ENCODE measurements at regions not wholly inside any gene's neighbourhood (a gene's known extent, or its start where the extent isn't known, plus 50 kb on each side); places are given as distances from the start of the nearest gene placed in this dataset.
"Not testable (repeated sequence)": the region's sequence is repeated elsewhere in the genome, so short reads cannot be mapped to it uniquely, and the experiment has no call there.

DNA sequence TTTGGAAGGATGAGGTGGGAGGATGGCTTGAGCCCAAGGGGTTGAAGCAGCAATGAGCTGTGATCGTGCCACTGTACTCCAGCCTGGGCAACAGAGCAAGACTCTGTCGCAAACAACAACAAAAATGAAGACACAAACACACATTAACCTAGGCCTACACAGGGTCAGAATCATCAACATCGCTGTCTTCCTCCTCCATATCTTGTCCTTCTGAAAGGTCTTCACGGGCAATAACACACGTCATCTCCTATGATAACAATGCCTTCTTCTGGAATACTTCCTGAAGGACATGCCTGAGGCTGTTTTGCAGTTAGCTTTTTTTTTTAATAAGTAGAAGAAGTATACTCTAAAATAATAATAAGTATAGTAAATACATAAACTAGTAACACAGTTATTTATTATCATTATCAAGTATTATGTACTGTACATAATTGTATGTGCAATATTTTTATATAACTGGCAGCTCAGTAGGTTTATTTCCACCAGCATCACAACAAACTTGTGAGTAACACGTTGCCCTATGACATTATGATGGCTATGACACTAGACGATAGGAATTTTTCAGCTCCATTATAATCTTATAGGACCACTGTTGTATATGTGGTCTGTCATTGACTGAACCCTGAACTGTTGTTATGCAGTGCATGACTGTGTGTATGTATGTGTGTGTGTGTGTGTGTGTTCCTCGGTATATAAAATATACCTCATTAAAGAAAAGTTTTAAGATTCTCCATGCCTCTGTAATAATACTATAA is 69.2 kb upstream of the MAML3 start:
- Mint-ChIP-seq H3K9me3 (ENCODE audit: low read depth) (no peaks in the 10 kb centered on the region), H3K4me1 (ENCODE audit: low read depth) (no peaks in the 10 kb centered on the region), H3K36me3 (ENCODE audit: low read depth) (no peaks in the 10 kb centered on the region), H3K4me3 (ENCODE audit: unreplicated experiment) (no peak overlapping the region), H3K27me3 (ENCODE audit: low read depth) (no peaks in the 10 kb centered on the region), H3K27ac (ENCODE audit: unreplicated experiment) (no peak overlapping the region)
- DNase-seq (ENCODE audit: low spot score), result no peak
- TF ChIP-seq, protein P1, sequence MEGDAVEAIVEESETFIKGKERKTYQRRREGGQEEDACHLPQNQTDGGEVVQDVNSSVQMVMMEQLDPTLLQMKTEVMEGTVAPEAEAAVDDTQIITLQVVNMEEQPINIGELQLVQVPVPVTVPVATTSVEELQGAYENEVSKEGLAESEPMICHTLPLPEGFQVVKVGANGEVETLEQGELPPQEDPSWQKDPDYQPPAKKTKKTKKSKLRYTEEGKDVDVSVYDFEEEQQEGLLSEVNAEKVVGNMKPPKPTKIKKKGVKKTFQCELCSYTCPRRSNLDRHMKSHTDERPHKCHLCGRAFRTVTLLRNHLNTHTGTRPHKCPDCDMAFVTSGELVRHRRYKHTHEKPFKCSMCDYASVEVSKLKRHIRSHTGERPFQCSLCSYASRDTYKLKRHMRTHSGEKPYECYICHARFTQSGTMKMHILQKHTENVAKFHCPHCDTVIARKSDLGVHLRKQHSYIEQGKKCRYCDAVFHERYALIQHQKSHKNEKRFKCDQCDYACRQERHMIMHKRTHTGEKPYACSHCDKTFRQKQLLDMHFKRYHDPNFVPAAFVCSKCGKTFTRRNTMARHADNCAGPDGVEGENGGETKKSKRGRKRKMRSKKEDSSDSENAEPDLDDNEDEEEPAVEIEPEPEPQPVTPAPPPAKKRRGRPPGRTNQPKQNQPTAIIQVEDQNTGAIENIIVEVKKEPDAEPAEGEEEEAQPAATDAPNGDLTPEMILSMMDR (IDR thresholded peaks at IDR 0.05), result no peak

DNA sequence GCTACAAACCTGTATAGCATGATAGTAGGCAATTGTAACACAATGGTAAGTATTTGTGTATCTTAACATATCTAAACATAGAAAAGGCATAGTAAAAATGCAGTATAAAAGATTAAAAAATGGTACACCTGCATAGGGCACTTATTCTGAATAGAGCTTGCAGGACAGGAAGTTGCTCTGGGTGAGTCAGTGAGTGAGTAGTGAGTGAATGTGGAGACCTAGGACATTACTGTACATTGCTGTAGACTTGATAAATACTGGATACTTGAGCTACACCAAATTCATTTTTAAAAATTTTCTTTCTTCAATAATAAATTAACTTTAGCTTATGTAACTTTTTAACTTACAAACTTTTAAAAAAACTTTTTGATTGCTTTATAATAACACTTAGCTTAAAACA is 68.2 kb upstream of the MAML3 start:
- Mint-ChIP-seq H3K4me1 (ENCODE audit: low read depth) (no peaks in the 10 kb centered on the region), H3K9me3 (ENCODE audit: low read depth) (no peaks in the 10 kb centered on the region), H3K27ac (ENCODE audit: unreplicated experiment) (no peak overlapping the region), H3K36me3 (ENCODE audit: low read depth) (no peaks in the 10 kb centered on the region), H3K27me3 (ENCODE audit: low read depth) (no peaks in the 10 kb centered on the region), H3K4me3 (ENCODE audit: unreplicated experiment) (no peak overlapping the region)
- TF ChIP-seq, protein P1 (IDR thresholded peaks at IDR 0.05), result no peak
- DNase-seq (ENCODE audit: low spot score), result no peak

DNA sequence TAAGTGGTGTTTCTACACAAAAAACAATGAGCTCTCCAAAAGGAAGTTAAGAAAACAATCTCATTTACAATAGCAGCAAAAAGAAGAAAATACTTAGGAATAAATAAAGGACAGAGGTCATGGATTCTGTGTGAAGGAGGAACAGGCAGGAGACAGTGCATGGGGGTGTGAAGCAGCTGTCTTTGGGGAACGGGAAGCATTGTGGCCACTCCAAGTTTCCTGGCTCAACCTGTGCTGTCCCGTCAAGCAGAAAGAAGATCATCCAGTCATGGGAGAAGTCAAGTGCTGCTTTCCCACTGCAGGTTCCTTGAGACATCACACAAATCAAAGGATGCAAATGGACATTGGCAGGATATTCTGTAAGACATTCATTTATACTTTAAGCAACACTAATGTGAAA is 66.1 kb upstream of the MAML3 start:
- H3K27ac Mint-ChIP-seq (ENCODE audit: unreplicated experiment), result no peak overlapping the region
- DNase-seq (ENCODE audit: low spot score), result no peak
- H3K9me3 Mint-ChIP-seq (ENCODE audit: low read depth), result no peaks in the 10 kb centered on the region
- H3K4me1 Mint-ChIP-seq (ENCODE audit: low read depth), result no peaks in the 10 kb centered on the region
- H3K4me3 Mint-ChIP-seq (ENCODE audit: unreplicated experiment), result no peak overlapping the region
- TF ChIP-seq, protein P1 (IDR thresholded peaks at IDR 0.05), result no peak
- no peaks in the 10 kb centered on the region for H3K36me3 Mint-ChIP-seq (ENCODE audit: low read depth)
- H3K27me3 Mint-ChIP-seq (ENCODE audit: low read depth), result peaks cover 1% of the 10 kb centered on the region

DNA sequence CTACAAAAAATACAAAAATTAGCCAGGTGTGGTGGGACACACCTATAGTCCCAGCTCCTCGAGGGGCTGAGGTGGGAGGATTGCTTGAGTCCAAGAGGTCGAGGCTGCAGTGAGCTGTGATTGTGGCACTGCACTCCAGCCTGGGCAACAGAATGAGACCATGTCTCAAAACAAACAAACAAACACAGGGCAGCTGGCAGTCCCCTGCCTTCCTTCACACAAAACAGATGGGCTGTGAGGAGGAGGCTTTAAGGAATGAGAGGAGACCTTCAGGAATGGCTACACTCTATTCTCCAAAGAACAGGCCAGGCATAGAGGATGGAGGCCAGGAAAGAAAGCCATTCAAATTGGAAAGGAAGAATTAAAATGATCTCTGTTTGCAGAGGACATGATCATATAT is 65.6 kb upstream of the MAML3 start:
- TF ChIP-seq, protein P1 (IDR thresholded peaks at IDR 0.05), result no peak
- no peaks in the 10 kb centered on the region for H3K9me3 Mint-ChIP-seq (ENCODE audit: low read depth)
- H3K4me3 Mint-ChIP-seq (ENCODE audit: unreplicated experiment), result no peak overlapping the region
- H3K27ac Mint-ChIP-seq (ENCODE audit: unreplicated experiment), result no peak overlapping the region
- no peaks in the 10 kb centered on the region for H3K4me1 Mint-ChIP-seq (ENCODE audit: low read depth)
- no peaks in the 10 kb centered on the region for H3K36me3 Mint-ChIP-seq (ENCODE audit: low read depth)
- H3K27me3 Mint-ChIP-seq (ENCODE audit: low read depth), result peaks cover 2% of the 10 kb centered on the region
- DNase-seq (ENCODE audit: low spot score), result no peak

DNA sequence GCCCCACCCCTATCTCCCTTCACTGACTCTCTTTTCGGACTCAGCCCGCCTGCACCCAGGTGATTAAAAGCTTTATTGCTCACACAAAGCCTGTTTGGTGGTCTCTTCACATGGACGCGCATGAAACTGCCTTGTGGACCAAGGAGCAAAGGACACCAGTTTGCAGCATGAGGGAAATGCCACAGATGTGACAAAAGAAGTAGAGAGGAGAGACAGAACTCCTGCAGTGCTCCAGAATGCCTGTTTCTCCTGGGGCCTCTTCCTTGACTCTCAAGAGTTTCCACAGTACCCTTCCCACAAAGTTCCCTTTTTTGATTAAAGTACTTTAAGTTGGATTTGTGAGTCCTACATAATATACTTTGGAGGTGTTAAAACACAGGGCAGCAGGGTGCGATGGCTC is 65.1 kb upstream of the MAML3 start:
- not testable (repeated sequence) for H3K27ac Mint-ChIP-seq (ENCODE audit: unreplicated experiment); H3K4me1 Mint-ChIP-seq (ENCODE audit: low read depth); H3K36me3 Mint-ChIP-seq (ENCODE audit: low read depth); H3K27me3 Mint-ChIP-seq (ENCODE audit: low read depth); H3K9me3 Mint-ChIP-seq (ENCODE audit: low read depth); H3K4me3 Mint-ChIP-seq (ENCODE audit: unreplicated experiment); DNase-seq (ENCODE audit: low spot score)

DNA sequence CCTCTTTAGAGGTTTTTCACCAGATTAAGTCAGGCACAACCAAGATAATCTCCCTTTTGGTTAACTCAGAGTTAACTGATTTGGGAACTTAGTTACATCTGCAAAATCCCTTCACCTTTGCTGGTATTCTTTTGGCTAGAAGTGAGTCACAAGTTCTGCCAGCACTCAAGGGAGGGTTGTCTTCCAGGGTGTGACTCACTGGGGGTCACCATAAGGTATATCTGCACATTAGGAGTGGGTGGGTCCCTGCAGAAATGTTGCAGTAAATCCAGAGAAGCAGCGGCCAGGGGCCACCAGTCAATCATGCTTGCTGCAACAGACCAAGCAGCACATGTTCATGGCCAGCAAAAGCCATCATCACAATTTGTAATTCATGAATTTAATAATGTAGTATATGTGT is 59.8 kb upstream of the MAML3 start:
- TF ChIP-seq, protein P1 (IDR thresholded peaks at IDR 0.05), result no peak
- Mint-ChIP-seq H3K4me3 (ENCODE audit: unreplicated experiment) (no peak overlapping the region), H3K9me3 (ENCODE audit: low read depth) (no peaks in the 10 kb centered on the region), H3K4me1 (ENCODE audit: low read depth) (no peaks in the 10 kb centered on the region), H3K27ac (ENCODE audit: unreplicated experiment) (no peak overlapping the region), H3K27me3 (ENCODE audit: low read depth) (peaks cover 6% of the 10 kb centered on the region), H3K36me3 (ENCODE audit: low read depth) (no peaks in the 10 kb centered on the region)
- DNase-seq (ENCODE audit: low spot score), result no peak
